AG10803 (cell line): ENCODE measurements at regions not wholly inside any gene's neighbourhood (a gene's known extent, or its start where the extent isn't known, plus 50 kb on each side); places are given as distances from the start of the nearest gene placed in this dataset.
A peak's percentile ranks its signal among the peaks of the same experiment; 100 is the strongest.

Source experiments
- DNase-seq: peaks from one replicate; pipeline ENCODE4 v3.0.0; 2010; ENCODE audit warnings: low read depth
- H3K4me3 ChIP-seq: 2 replicates; pipeline ENCODE4 v1.5.1; 2011; ENCODE audit warnings: mild to moderate bottlenecking, low read length, control low read depth
- CTCF ChIP-seq: conservative IDR thresholded peaks from 2 replicates; pipeline ENCODE4 v1.5.1; 2011; ENCODE audit warnings: mild to moderate bottlenecking, low read length, control low read depth, inconsistent platforms

GRCh38 chr18:10340821-10341220, 113.6 kb upstream of the APCDD1 start:
- TF ChIP-seq CTCF = no peak
- DNase-seq = no peak

GRCh38 chr18:10343778-10344177, 110.7 kb upstream of the APCDD1 start:
- TF ChIP-seq CTCF = no peak
- no peak overlapping the region for H3K4me3 ChIP-seq
- no peak for DNase-seq

More at GRCh38 chr18:10340821-10341220, 113.6 kb upstream of the APCDD1 start:
- H3K4me3 ChIP-seq = no peak overlapping the region

GRCh38 chr18:10346749-10347415, 107.6 kb upstream of the APCDD1 start:
- no peak overlapping the region for H3K4me3 ChIP-seq
- no peak for TF ChIP-seq CTCF
- no peak for DNase-seq

GRCh38 chr18:10349561-10349960, 104.9 kb upstream of the APCDD1 start:
- DNase-seq = peak; percentile 38
- no peak for TF ChIP-seq CTCF
- no peak overlapping the region for H3K4me3 ChIP-seq

- no peak overlapping the region for H3K4me3 ChIP-seq
- DNase-seq = no peak
- no peak for TF ChIP-seq CTCF
Observed at GRCh38 chr18:10350661-10351060, 103.8 kb upstream of the APCDD1 start.

GRCh38 chr18:10351219-10351818, 103.1 kb upstream of the APCDD1 start:
- peak; percentile 27 for DNase-seq
- TF ChIP-seq CTCF = no peak
- no peak overlapping the region for H3K4me3 ChIP-seq

GRCh38 chr18:10351858-10352257, 102.6 kb upstream of the APCDD1 start:
- no peak overlapping the region for H3K4me3 ChIP-seq
- no peak for TF ChIP-seq CTCF
- DNase-seq = no peak
